ENCODE measurements at regions not wholly inside any gene's neighbourhood (a gene's known extent, or its start where the extent isn't known, plus 50 kb on each side); places are given as distances from the start of the nearest gene placed in this dataset.
"Not testable (repeated sequence)": the region's sequence is repeated elsewhere in the genome, so short reads cannot be mapped to it uniquely, and the experiment has no call there.

- no peaks in the 10 kb centered on the region for H3K36me3 ChIP-seq (ENCODE audit: low read depth)
- no peaks in the 10 kb centered on the region for H3K27me3 ChIP-seq (replicated peaks; ENCODE audit: insufficient read depth)
- no peak overlapping the region for H3K27ac ChIP-seq
- no peak overlapping the region for H3K4me3 ChIP-seq
- H3K9ac ChIP-seq = no peak overlapping the region
- no peaks in the 10 kb centered on the region for H3K79me2 ChIP-seq (ENCODE audit: insufficient read depth)
- TF ChIP-seq EZH2 (IDR thresholded peaks at IDR 0.05; ENCODE audit: insufficient read depth, poor library complexity, severe bottlenecking) = no peak
- TF ChIP-seq EZH2phosphoT487 (IDR thresholded peaks at IDR 0.05; ENCODE audit: insufficient read depth, low read depth) = no peak
- no peaks in the 10 kb centered on the region for H3K4me1 ChIP-seq (ENCODE audit: insufficient read depth)
- H3K9me2 ChIP-seq (ENCODE audit: insufficient read depth) = no peaks in the 10 kb centered on the region
- H3K9me3 ChIP-seq (ENCODE audit: low read depth) = peaks cover 2% of the 10 kb centered on the region
- H3F3A ChIP-seq (ENCODE audit: insufficient read depth) = no peaks in the 10 kb centered on the region
- no peak overlapping the region for H3K4me2 ChIP-seq (ENCODE audit: unreplicated experiment)
- no peak overlapping the region for H2AFZ ChIP-seq
- DNase-seq = no peak
- no peaks in the 10 kb centered on the region for H4K20me1 ChIP-seq (ENCODE audit: insufficient read depth)
- in situ Hi-C loops (cut with MboI) = no loop called here
These were observed 319.4 kb upstream of the CDH18 start for GRCh38 chr5:20307391-20307790.

- H3K79me2 ChIP-seq (ENCODE audit: insufficient read depth) = no peaks in the 10 kb centered on the region
- no peak overlapping the region for H3K27ac ChIP-seq
- H3K4me1 ChIP-seq (ENCODE audit: insufficient read depth) = no peaks in the 10 kb centered on the region
- H3K9me2 ChIP-seq (ENCODE audit: insufficient read depth) = no peaks in the 10 kb centered on the region
- TF ChIP-seq EZH2 (IDR thresholded peaks at IDR 0.05; ENCODE audit: insufficient read depth, poor library complexity, severe bottlenecking) = no peak
- TF ChIP-seq EZH2phosphoT487 (IDR thresholded peaks at IDR 0.05; ENCODE audit: insufficient read depth, low read depth) = no peak
- H3K9ac ChIP-seq = no peak overlapping the region
- H4K20me1 ChIP-seq (ENCODE audit: insufficient read depth) = no peaks in the 10 kb centered on the region
- WGBS, 2 experiments (ENCODE audit: low coverage in 1 of 2, low lambda C conversion rate in 2 of 2, missing lambda C conversion rate in 2 of 2) = 74 to 77% methylated on average over 23 to 44 of the region's 44 CpGs
- in situ Hi-C loops (cut with MboI) = no loop called here
- H2AFZ ChIP-seq = no peak overlapping the region
- peaks cover 2% of the 10 kb centered on the region for H3K9me3 ChIP-seq (ENCODE audit: low read depth)
- H3K36me3 ChIP-seq (ENCODE audit: low read depth) = no peaks in the 10 kb centered on the region
- no peak for DNase-seq
- no peaks in the 10 kb centered on the region for H3F3A ChIP-seq (ENCODE audit: insufficient read depth)
- no peak overlapping the region for H3K4me2 ChIP-seq (ENCODE audit: unreplicated experiment)
- H3K4me3 ChIP-seq = no peak overlapping the region
- no peaks in the 10 kb centered on the region for H3K27me3 ChIP-seq (replicated peaks; ENCODE audit: insufficient read depth)
These were observed 317.5 kb upstream of the CDH18 start for GRCh38 chr5:20305463-20305862.

GRCh38 chr5:20304570-20304969, 316.6 kb upstream of the CDH18 start:
- H4K20me1 ChIP-seq (ENCODE audit: insufficient read depth); in situ Hi-C loops (cut with MboI): not testable (repeated sequence)
- 48 to 53% methylated on average over 11 of the region's 11 CpGs for WGBS, 2 experiments (ENCODE audit: low coverage in 1 of 2, low lambda C conversion rate in 2 of 2, missing lambda C conversion rate in 2 of 2)

GRCh38 chr5:20300110-20300509, 312.1 kb upstream of the CDH18 start:
- no peak overlapping the region for H2AFZ ChIP-seq
- H3K9me2 ChIP-seq (ENCODE audit: insufficient read depth) = no peaks in the 10 kb centered on the region
- H3K27ac ChIP-seq = no peak overlapping the region
- 18 to 22% methylated on average over 4 of the region's 4 CpGs for WGBS, 2 experiments (ENCODE audit: low coverage in 1 of 2, low lambda C conversion rate in 2 of 2, missing lambda C conversion rate in 2 of 2)
- H3K9me3 ChIP-seq (ENCODE audit: low read depth) = no peaks in the 10 kb centered on the region
- no peak overlapping the region for H3K9ac ChIP-seq
- no peaks in the 10 kb centered on the region for H3K4me1 ChIP-seq (ENCODE audit: insufficient read depth)
- TF ChIP-seq EZH2 (IDR thresholded peaks at IDR 0.05; ENCODE audit: insufficient read depth, poor library complexity, severe bottlenecking) (no peak), EZH2phosphoT487 (IDR thresholded peaks at IDR 0.05; ENCODE audit: insufficient read depth, low read depth) (no peak)
- H3K4me3 ChIP-seq = no peak overlapping the region
- no peaks in the 10 kb centered on the region for H3K36me3 ChIP-seq (ENCODE audit: low read depth)
- no peaks in the 10 kb centered on the region for H3K27me3 ChIP-seq (replicated peaks; ENCODE audit: insufficient read depth)
- H3F3A ChIP-seq (ENCODE audit: insufficient read depth) = no peaks in the 10 kb centered on the region
- no peaks in the 10 kb centered on the region for H4K20me1 ChIP-seq (ENCODE audit: insufficient read depth)
- no peaks in the 10 kb centered on the region for H3K79me2 ChIP-seq (ENCODE audit: insufficient read depth)
- no peak overlapping the region for H3K4me2 ChIP-seq (ENCODE audit: unreplicated experiment)
- no peak for DNase-seq
- in situ Hi-C loops (cut with MboI) = no loop called here

More at GRCh38 chr5:20304570-20304969, 316.6 kb upstream of the CDH18 start:
- H3K4me2 ChIP-seq (ENCODE audit: unreplicated experiment); H3K27ac ChIP-seq; H3F3A ChIP-seq (ENCODE audit: insufficient read depth); H3K4me3 ChIP-seq; H3K27me3 ChIP-seq (replicated peaks; ENCODE audit: insufficient read depth); H3K4me1 ChIP-seq (ENCODE audit: insufficient read depth); DNase-seq; H3K9me2 ChIP-seq (ENCODE audit: insufficient read depth); H3K9ac ChIP-seq; H3K36me3 ChIP-seq (ENCODE audit: low read depth); H2AFZ ChIP-seq; H3K9me3 ChIP-seq (ENCODE audit: low read depth); H3K79me2 ChIP-seq (ENCODE audit: insufficient read depth): not testable (repeated sequence)

GRCh38 chr5:20294696-20295095, 306.7 kb upstream of the CDH18 start:
- Histone ChIP-seq H3K4me1 (ENCODE audit: insufficient read depth) (no peaks in the 10 kb centered on the region), H3F3A (ENCODE audit: insufficient read depth) (no peaks in the 10 kb centered on the region), H3K27ac (no peak overlapping the region), H3K9me2 (ENCODE audit: insufficient read depth) (no peaks in the 10 kb centered on the region), H3K79me2 (ENCODE audit: insufficient read depth) (no peaks in the 10 kb centered on the region), H3K36me3 (ENCODE audit: low read depth) (no peaks in the 10 kb centered on the region), H3K27me3 (replicated peaks; ENCODE audit: insufficient read depth) (no peaks in the 10 kb centered on the region), H3K4me3 (no peak overlapping the region), H2AFZ (no peak overlapping the region), H4K20me1 (ENCODE audit: insufficient read depth) (no peaks in the 10 kb centered on the region), H3K4me2 (ENCODE audit: unreplicated experiment) (no peak overlapping the region), H3K9me3 (ENCODE audit: low read depth) (no peaks in the 10 kb centered on the region), H3K9ac (no peak overlapping the region)
- in situ Hi-C loops (cut with MboI) = no loop called here
- TF ChIP-seq EZH2 (IDR thresholded peaks at IDR 0.05; ENCODE audit: insufficient read depth, poor library complexity, severe bottlenecking) = no peak
- TF ChIP-seq EZH2phosphoT487 (IDR thresholded peaks at IDR 0.05; ENCODE audit: insufficient read depth, low read depth) = no peak
- DNase-seq = no peak

Measured in GM23248 (cell line).